ENCODE measurements at regions not wholly inside any gene's neighbourhood (a gene's known extent, or its start where the extent isn't known, plus 50 kb on each side); places are given as distances from the start of the nearest gene placed in this dataset.

- WGBS, result 87% methylated on average over 2 of the region's 2 CpGs
- no peak for DNase-seq
- H3K4me2 ChIP-seq (ENCODE audit: low read length, poor library complexity, severe bottlenecking), result no peak overlapping the region
- no peak overlapping the region for H2BK15ac ChIP-seq (ENCODE audit: low read depth, poor library complexity, severe bottlenecking)
- H4K91ac ChIP-seq (ENCODE audit: low read length), result no peak overlapping the region
- H3K27ac ChIP-seq (ENCODE audit: low read length, poor library complexity, severe bottlenecking), result no peak overlapping the region
- H3K4ac ChIP-seq (ENCODE audit: low read depth in 1 of 2, low read length in 2 of 2), result no peak overlapping the region
- no peaks in the 10 kb centered on the region for H3K9me3 ChIP-seq (ENCODE audit: control insufficient read depth, low read length)
- H3K36me3 ChIP-seq (ENCODE audit: control insufficient read depth in 1 of 2, insufficient read depth in 2 of 2, low read depth in 1 of 2, low read length in 2 of 2), result no peaks in the 10 kb centered on the region
- no peaks in the 10 kb centered on the region for H3K4me1 ChIP-seq (ENCODE audit: control insufficient read depth, insufficient read depth, low read depth, low read length)
- no peak overlapping the region for H3K9ac ChIP-seq (ENCODE audit: low read length)
- H3K18ac ChIP-seq (ENCODE audit: low read depth in 1 of 2, low read length in 2 of 2), result no peak overlapping the region
- no peaks in the 10 kb centered on the region for H3K27me3 ChIP-seq (ENCODE audit: control insufficient read depth in 1 of 2, insufficient read depth in 1 of 2, low read length in 2 of 2)
- H4K8ac ChIP-seq (ENCODE audit: low read length), result no peak overlapping the region
- no peak overlapping the region for H2BK5ac ChIP-seq (ENCODE audit: low read depth, low read length, poor library complexity, severe bottlenecking)
- no peak overlapping the region for H3K14ac ChIP-seq (ENCODE audit: low read length in 2 of 2)
- no peak overlapping the region for H3K23ac ChIP-seq (ENCODE audit: low read length in 2 of 2)
- no peak overlapping the region for H2BK120ac ChIP-seq (ENCODE audit: low read depth, low read length)
- H3K79me1 ChIP-seq (replicated peaks; ENCODE audit: low read length, poor library complexity, severe bottlenecking), result no peaks in the 10 kb centered on the region
- no peak overlapping the region for H2BK12ac ChIP-seq (ENCODE audit: low read length in 2 of 2)
- no peak overlapping the region for H2AFZ ChIP-seq (ENCODE audit: low read depth, low read length)
- no peak overlapping the region for H3K4me3 ChIP-seq (ENCODE audit: insufficient read depth in 1 of 2, low read depth in 1 of 2, low read length in 2 of 2)
- no peak overlapping the region for H2AK5ac ChIP-seq (ENCODE audit: low read length, severe bottlenecking)
These were observed 199.9 kb downstream of the TMEM200A start for GRCh38 chr6:130565696-130566095.

DNA sequence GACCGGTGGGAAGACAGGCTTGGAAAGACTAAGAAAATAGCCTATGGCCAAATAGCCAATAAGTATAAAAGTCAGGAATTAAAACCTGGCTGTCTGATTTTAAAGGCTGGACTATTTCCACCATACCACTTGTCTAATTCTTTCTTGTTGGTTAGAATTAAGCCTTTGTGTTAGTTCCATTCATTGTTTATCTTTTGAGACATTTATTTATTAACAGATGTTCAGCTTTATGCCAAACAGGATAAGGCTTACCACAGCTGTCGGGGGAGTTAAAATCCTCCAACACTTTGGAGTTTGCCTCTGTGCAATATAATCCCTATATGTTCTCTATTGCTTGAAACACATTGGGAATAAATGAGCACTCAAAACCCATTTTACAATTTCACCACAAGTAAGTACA lies 208.3 kb downstream of the TMEM200A start:
- no peak overlapping the region for H2BK12ac ChIP-seq (ENCODE audit: low read length in 2 of 2)
- H3K4ac ChIP-seq (ENCODE audit: low read depth in 1 of 2, low read length in 2 of 2), result no peak overlapping the region
- whole genome bisulfite sequencing, result no CpG with 5 or more reads among the region's 2 CpGs
- peak; percentile 33 for DNase-seq
- H3K36me3 ChIP-seq (ENCODE audit: control insufficient read depth in 1 of 2, insufficient read depth in 2 of 2, low read depth in 1 of 2, low read length in 2 of 2), result no peaks in the 10 kb centered on the region
- no peak overlapping the region for H3K4me2 ChIP-seq (ENCODE audit: low read length, poor library complexity, severe bottlenecking)
- no peak overlapping the region for H3K23ac ChIP-seq (ENCODE audit: low read length in 2 of 2)
- H2BK15ac ChIP-seq (ENCODE audit: low read depth, poor library complexity, severe bottlenecking), result no peak overlapping the region
- no peak overlapping the region for H2BK5ac ChIP-seq (ENCODE audit: low read depth, low read length, poor library complexity, severe bottlenecking)
- no peak overlapping the region for H2BK120ac ChIP-seq (ENCODE audit: low read depth, low read length)
- H3K27ac ChIP-seq (ENCODE audit: low read length, poor library complexity, severe bottlenecking), result no peak overlapping the region
- H2AFZ ChIP-seq (ENCODE audit: low read depth, low read length), result no peak overlapping the region
- H3K14ac ChIP-seq (ENCODE audit: low read length in 2 of 2), result no peak overlapping the region
- no peak overlapping the region for H3K9ac ChIP-seq (ENCODE audit: low read length)
- H3K9me3 ChIP-seq (ENCODE audit: control insufficient read depth, low read length), result peaks cover 4% of the 10 kb centered on the region
- no peaks in the 10 kb centered on the region for H3K79me1 ChIP-seq (replicated peaks; ENCODE audit: low read length, poor library complexity, severe bottlenecking)
- H2AK5ac ChIP-seq (ENCODE audit: low read length, severe bottlenecking), result no peak overlapping the region
- no peaks in the 10 kb centered on the region for H3K27me3 ChIP-seq (ENCODE audit: control insufficient read depth in 1 of 2, insufficient read depth in 1 of 2, low read length in 2 of 2)
- H3K4me1 ChIP-seq (ENCODE audit: control insufficient read depth, insufficient read depth, low read depth, low read length), result peaks cover 2% of the 10 kb centered on the region
- no peak overlapping the region for H3K18ac ChIP-seq (ENCODE audit: low read depth in 1 of 2, low read length in 2 of 2)
- H4K91ac ChIP-seq (ENCODE audit: low read length), result no peak overlapping the region
- no peak overlapping the region for H3K4me3 ChIP-seq (ENCODE audit: insufficient read depth in 1 of 2, low read depth in 1 of 2, low read length in 2 of 2)
- H4K8ac ChIP-seq (ENCODE audit: low read length), result no peak overlapping the region

DNA sequence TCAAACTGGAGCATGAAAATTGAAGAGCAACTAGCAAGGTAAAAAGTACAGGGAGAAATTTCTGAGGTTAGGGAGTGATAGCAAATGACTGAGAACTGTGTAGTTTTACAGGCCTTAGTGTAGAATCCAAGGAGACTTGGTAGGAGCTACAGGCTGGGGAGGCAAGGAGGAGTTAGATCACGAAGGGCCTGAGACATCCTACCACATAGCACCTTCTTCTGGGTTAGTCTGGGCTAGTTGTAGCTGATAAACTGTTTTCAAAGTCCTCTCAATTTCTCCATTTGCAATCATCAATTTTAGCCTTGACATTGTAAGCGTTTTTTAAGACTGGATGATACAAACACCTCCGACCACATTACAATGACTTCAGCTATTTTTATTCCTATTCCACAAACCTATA lies 209.7 kb downstream of the TMEM200A start:
- 84% methylated on average over 2 of the region's 3 CpGs for WGBS
- Histone ChIP-seq H3K9ac (ENCODE audit: low read length) (no peak overlapping the region), H3K18ac (ENCODE audit: low read depth in 1 of 2, low read length in 2 of 2) (no peak overlapping the region), H3K4me3 (ENCODE audit: insufficient read depth in 1 of 2, low read depth in 1 of 2, low read length in 2 of 2) (no peak overlapping the region), H3K36me3 (ENCODE audit: control insufficient read depth in 1 of 2, insufficient read depth in 2 of 2, low read depth in 1 of 2, low read length in 2 of 2) (no peaks in the 10 kb centered on the region), H3K4me1 (ENCODE audit: control insufficient read depth, insufficient read depth, low read depth, low read length) (peaks cover 2% of the 10 kb centered on the region), H3K9me3 (ENCODE audit: control insufficient read depth, low read length) (peaks cover 4% of the 10 kb centered on the region), H2BK12ac (ENCODE audit: low read length in 2 of 2) (no peak overlapping the region), H4K8ac (ENCODE audit: low read length) (no peak overlapping the region), H3K27me3 (ENCODE audit: control insufficient read depth in 1 of 2, insufficient read depth in 1 of 2, low read length in 2 of 2) (no peaks in the 10 kb centered on the region), H3K4ac (ENCODE audit: low read depth in 1 of 2, low read length in 2 of 2) (no peak overlapping the region), H2AFZ (ENCODE audit: low read depth, low read length) (no peak overlapping the region), H3K4me2 (ENCODE audit: low read length, poor library complexity, severe bottlenecking) (no peak overlapping the region), H2BK120ac (ENCODE audit: low read depth, low read length) (no peak overlapping the region), H2AK5ac (ENCODE audit: low read length, severe bottlenecking) (no peak overlapping the region), H3K23ac (ENCODE audit: low read length in 2 of 2) (no peak overlapping the region), H2BK5ac (ENCODE audit: low read depth, low read length, poor library complexity, severe bottlenecking) (no peak overlapping the region), H3K27ac (ENCODE audit: low read length, poor library complexity, severe bottlenecking) (no peak overlapping the region), H2BK15ac (ENCODE audit: low read depth, poor library complexity, severe bottlenecking) (no peak overlapping the region), H3K14ac (ENCODE audit: low read length in 2 of 2) (no peak overlapping the region), H4K91ac (ENCODE audit: low read length) (no peak overlapping the region), H3K79me1 (replicated peaks; ENCODE audit: low read length, poor library complexity, severe bottlenecking) (no peaks in the 10 kb centered on the region)
- no peak for DNase-seq

GRCh38 chr6:130575971-130576370 lies 210.2 kb downstream of the TMEM200A start:
- Histone ChIP-seq H2BK120ac (ENCODE audit: low read depth, low read length) (no peak overlapping the region), H2BK15ac (ENCODE audit: low read depth, poor library complexity, severe bottlenecking) (no peak overlapping the region), H3K27me3 (ENCODE audit: control insufficient read depth in 1 of 2, insufficient read depth in 1 of 2, low read length in 2 of 2) (no peaks in the 10 kb centered on the region), H3K4me1 (ENCODE audit: control insufficient read depth, insufficient read depth, low read depth, low read length) (peaks cover 2% of the 10 kb centered on the region), H2AK5ac (ENCODE audit: low read length, severe bottlenecking) (no peak overlapping the region), H3K4me3 (ENCODE audit: insufficient read depth in 1 of 2, low read depth in 1 of 2, low read length in 2 of 2) (no peak overlapping the region), H2AFZ (ENCODE audit: low read depth, low read length) (no peak overlapping the region), H2BK12ac (ENCODE audit: low read length in 2 of 2) (no peak overlapping the region), H4K8ac (ENCODE audit: low read length) (no peak overlapping the region), H3K23ac (ENCODE audit: low read length in 2 of 2) (no peak overlapping the region), H4K91ac (ENCODE audit: low read length) (no peak overlapping the region), H3K9me3 (ENCODE audit: control insufficient read depth, low read length) (peaks cover 4% of the 10 kb centered on the region), H3K4ac (ENCODE audit: low read depth in 1 of 2, low read length in 2 of 2) (no peak overlapping the region), H3K18ac (ENCODE audit: low read depth in 1 of 2, low read length in 2 of 2) (no peak overlapping the region), H3K27ac (ENCODE audit: low read length, poor library complexity, severe bottlenecking) (no peak overlapping the region), H2BK5ac (ENCODE audit: low read depth, low read length, poor library complexity, severe bottlenecking) (no peak overlapping the region), H3K14ac (ENCODE audit: low read length in 2 of 2) (no peak overlapping the region), H3K4me2 (ENCODE audit: low read length, poor library complexity, severe bottlenecking) (no peak overlapping the region), H3K9ac (ENCODE audit: low read length) (no peak overlapping the region), H3K36me3 (ENCODE audit: control insufficient read depth in 1 of 2, insufficient read depth in 2 of 2, low read depth in 1 of 2, low read length in 2 of 2) (no peaks in the 10 kb centered on the region), H3K79me1 (replicated peaks; ENCODE audit: low read length, poor library complexity, severe bottlenecking) (no peaks in the 10 kb centered on the region)
- DNase-seq, result no peak
- 97% methylated on average over 2 of the region's 2 CpGs for WGBS
